OCI-LY3 (cell line): ENCODE measurements at regions not wholly inside any gene's neighbourhood (a gene's known extent, or its start where the extent isn't known, plus 50 kb on each side); places are given as distances from the start of the nearest gene placed in this dataset.

Experiments
- CTCF ChIP-seq: fragments of 200-600, 300-600 bp; sonication (generic); IDR thresholded peaks from 2 replicates; pipeline ENCODE4 v1.5.1; 2014; ENCODE audit warnings: antibody characterized with exemption, low read length, low read depth
- EZH2phosphoT487 ChIP-seq: fragments of 200-600 bp; shearing (Covaris generic); IDR thresholded peaks from 2 replicates; pipeline ENCODE4 v1.6.1; 2018; ENCODE audit warnings: antibody characterized with exemption, mixed run types, low read depth

- no peak for TF ChIP-seq EZH2phosphoT487
- TF ChIP-seq CTCF, result no peak
Measured at GRCh38 chr9:20065046-20065445, 276.2 kb upstream of the SLC24A2 start.
